ENCODE measurements at regions not wholly inside any gene's neighbourhood (a gene's known extent, or its start where the extent isn't known, plus 50 kb on each side); places are given as distances from the start of the nearest gene placed in this dataset.
A peak's percentile ranks its signal among the peaks of the same experiment; 100 is the strongest.

DNA sequence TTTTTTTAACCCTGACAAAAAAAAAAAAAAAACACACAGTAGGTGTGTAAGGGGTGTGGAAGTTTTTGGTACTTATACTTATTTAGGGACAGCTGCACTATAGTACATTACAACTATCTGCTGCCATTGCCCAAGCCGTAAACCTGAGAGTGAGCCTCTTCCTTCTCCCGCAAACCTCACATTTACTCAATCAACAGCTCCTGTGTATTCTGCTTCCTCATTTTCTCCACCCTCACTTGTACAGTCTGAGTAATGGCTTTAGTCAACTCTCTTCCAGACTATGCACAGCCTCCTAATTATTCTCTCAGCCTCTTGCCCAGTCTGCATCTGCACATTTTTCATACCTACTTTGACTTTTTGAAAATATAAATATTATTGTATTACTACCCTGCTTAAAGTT is 362.0 kb downstream of the ADAM29 start:
- TF ChIP-seq, protein P1, sequence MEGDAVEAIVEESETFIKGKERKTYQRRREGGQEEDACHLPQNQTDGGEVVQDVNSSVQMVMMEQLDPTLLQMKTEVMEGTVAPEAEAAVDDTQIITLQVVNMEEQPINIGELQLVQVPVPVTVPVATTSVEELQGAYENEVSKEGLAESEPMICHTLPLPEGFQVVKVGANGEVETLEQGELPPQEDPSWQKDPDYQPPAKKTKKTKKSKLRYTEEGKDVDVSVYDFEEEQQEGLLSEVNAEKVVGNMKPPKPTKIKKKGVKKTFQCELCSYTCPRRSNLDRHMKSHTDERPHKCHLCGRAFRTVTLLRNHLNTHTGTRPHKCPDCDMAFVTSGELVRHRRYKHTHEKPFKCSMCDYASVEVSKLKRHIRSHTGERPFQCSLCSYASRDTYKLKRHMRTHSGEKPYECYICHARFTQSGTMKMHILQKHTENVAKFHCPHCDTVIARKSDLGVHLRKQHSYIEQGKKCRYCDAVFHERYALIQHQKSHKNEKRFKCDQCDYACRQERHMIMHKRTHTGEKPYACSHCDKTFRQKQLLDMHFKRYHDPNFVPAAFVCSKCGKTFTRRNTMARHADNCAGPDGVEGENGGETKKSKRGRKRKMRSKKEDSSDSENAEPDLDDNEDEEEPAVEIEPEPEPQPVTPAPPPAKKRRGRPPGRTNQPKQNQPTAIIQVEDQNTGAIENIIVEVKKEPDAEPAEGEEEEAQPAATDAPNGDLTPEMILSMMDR (IDR thresholded peaks at IDR 0.05; ENCODE audit: unreplicated experiment), result no peak
- Mint-ChIP-seq H3K27ac (ENCODE audit: low read depth, unreplicated experiment) (no peak overlapping the region), H3K4me1 (ENCODE audit: insufficient read depth, unreplicated experiment) (no peaks in the 10 kb centered on the region), H3K36me3 (ENCODE audit: insufficient read depth, unreplicated experiment) (no peaks in the 10 kb centered on the region), H3K27me3 (ENCODE audit: insufficient read depth, unreplicated experiment) (no peaks in the 10 kb centered on the region), H3K9me3 (ENCODE audit: unreplicated experiment) (no peaks in the 10 kb centered on the region), H3K4me3 (ENCODE audit: unreplicated experiment) (no peak overlapping the region)
- no TSS peak for BruUV-seq (replicated peaks)
- intact Hi-C loops (cut with micrococcal nuclease), result loop anchor here (10.0 kb wide), 1 partner anchor 255 kb away; no protein-coding TSS in a partner anchor
- no peak for DNase-seq (ENCODE audit: unreplicated experiment)
- POLR2A ChIA-PET, result no interaction called here
- CTCF ChIA-PET, result no interaction called here

DNA sequence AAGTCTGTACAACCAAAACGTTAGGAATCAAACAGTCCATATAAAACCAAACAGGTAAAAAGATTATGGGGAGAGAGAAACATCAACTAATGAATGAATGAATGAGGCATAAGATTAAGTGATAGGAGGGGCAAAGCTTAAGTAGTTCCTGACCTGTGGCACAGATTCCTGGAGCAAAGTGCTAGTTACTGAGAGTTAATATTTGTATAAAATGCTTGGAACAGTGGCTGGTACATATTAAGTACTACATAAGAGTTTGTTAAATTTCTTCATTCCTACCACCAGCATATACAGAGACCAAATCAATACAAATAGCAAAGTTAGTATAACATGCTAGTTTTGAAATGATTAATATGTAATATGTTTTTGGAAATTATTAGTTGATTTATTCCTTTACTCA is 363.7 kb downstream of the ADAM29 start:
- Mint-ChIP-seq H3K4me3 (ENCODE audit: unreplicated experiment) (no peak overlapping the region), H3K27me3 (ENCODE audit: insufficient read depth, unreplicated experiment) (no peaks in the 10 kb centered on the region), H3K9me3 (ENCODE audit: unreplicated experiment) (no peaks in the 10 kb centered on the region), H3K4me1 (ENCODE audit: insufficient read depth, unreplicated experiment) (no peaks in the 10 kb centered on the region), H3K27ac (ENCODE audit: low read depth, unreplicated experiment) (no peak overlapping the region), H3K36me3 (ENCODE audit: insufficient read depth, unreplicated experiment) (no peaks in the 10 kb centered on the region)
- TF ChIP-seq, protein P1 (IDR thresholded peaks at IDR 0.05; ENCODE audit: unreplicated experiment), result no peak
- ChIA-PET POLR2A (no interaction called here), CTCF (interaction anchor here (1.2 kb wide), 1 partner anchor 609 kb away, joined by 3 read pairs; no protein-coding TSS in a partner anchor)
- BruUV-seq (replicated peaks), result no TSS peak
- intact Hi-C loops (cut with micrococcal nuclease), result loop anchor here (10.0 kb wide), 1 partner anchor 253 kb away; no protein-coding TSS in a partner anchor
- DNase-seq (ENCODE audit: unreplicated experiment), result no peak

DNA sequence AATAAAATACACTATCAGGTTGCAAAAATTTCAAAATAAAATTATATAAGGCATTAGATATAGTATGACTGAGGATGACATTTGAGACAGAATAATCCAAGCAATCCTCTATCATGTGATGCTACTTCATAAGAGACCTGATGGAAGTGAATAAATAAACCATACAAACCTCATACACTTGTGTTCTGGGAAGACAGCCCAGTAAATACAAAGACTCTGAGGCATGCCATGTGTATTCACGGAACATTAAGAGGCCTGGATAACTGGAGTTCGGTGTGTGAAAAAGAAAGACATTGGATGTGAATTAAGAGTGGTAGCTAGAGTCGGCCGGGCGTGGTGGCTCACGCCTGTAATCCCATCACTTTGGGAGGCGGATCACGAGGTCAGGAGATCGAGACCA is 364.2 kb downstream of the ADAM29 start:
- TF ChIP-seq, protein P1 (IDR thresholded peaks at IDR 0.05; ENCODE audit: unreplicated experiment), result no peak
- no peak overlapping the region for H3K27ac Mint-ChIP-seq (ENCODE audit: low read depth, unreplicated experiment)
- CTCF ChIA-PET, result interaction anchor here (0.7 to 1.2 kb wide), 2 partner anchors 17 to 609 kb away, joined by 3 read pairs; no protein-coding TSS in a partner anchor
- POLR2A ChIA-PET, result interaction anchor here (0.7 kb wide), 1 partner anchor 195 kb away, joined by 3 read pairs; no protein-coding TSS in a partner anchor
- H3K27me3 Mint-ChIP-seq (ENCODE audit: insufficient read depth, unreplicated experiment), result no peaks in the 10 kb centered on the region
- no peaks in the 10 kb centered on the region for H3K9me3 Mint-ChIP-seq (ENCODE audit: unreplicated experiment)
- DNase-seq (ENCODE audit: unreplicated experiment), result no peak
- intact Hi-C loops (cut with micrococcal nuclease), result loop anchor here (10.0 kb wide), 1 partner anchor 252 kb away; no protein-coding TSS in a partner anchor
- no TSS peak for BruUV-seq (replicated peaks)
- H3K4me3 Mint-ChIP-seq (ENCODE audit: unreplicated experiment), result no peak overlapping the region
- no peaks in the 10 kb centered on the region for H3K36me3 Mint-ChIP-seq (ENCODE audit: insufficient read depth, unreplicated experiment)
- no peaks in the 10 kb centered on the region for H3K4me1 Mint-ChIP-seq (ENCODE audit: insufficient read depth, unreplicated experiment)

DNA sequence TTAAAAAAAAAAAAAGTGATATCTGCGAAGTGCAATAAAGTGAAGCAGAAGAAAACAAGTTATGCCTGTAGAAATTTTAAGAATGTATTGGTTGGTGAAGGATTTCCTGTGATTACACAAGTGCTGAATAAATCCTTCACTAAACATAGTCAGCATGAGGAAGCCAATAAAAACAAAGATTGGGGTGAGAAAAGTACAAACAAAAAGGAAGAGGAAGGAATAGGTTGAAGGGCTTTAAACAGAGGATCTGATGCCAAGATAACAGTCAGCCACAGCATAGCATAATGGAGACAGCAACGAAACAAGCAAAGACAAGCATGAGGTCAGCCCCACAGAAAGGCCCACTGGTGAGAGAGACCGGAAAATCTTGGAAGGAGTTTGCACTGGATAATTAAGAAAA is 372.2 kb downstream of the ADAM29 start:
- Mint-ChIP-seq H3K4me3 (ENCODE audit: unreplicated experiment) (no peak overlapping the region), H3K27ac (ENCODE audit: low read depth, unreplicated experiment) (no peak overlapping the region), H3K36me3 (ENCODE audit: insufficient read depth, unreplicated experiment) (no peaks in the 10 kb centered on the region), H3K9me3 (ENCODE audit: unreplicated experiment) (peaks cover 13% of the 10 kb centered on the region), H3K4me1 (ENCODE audit: insufficient read depth, unreplicated experiment) (peaks cover 6% of the 10 kb centered on the region), H3K27me3 (ENCODE audit: insufficient read depth, unreplicated experiment) (no peaks in the 10 kb centered on the region)
- TF ChIP-seq, protein P1 (IDR thresholded peaks at IDR 0.05; ENCODE audit: unreplicated experiment), result no peak
- DNase-seq (ENCODE audit: unreplicated experiment), result peak; percentile 30
- ChIA-PET CTCF (no interaction called here), POLR2A (no interaction called here)
- BruUV-seq (replicated peaks), result no TSS peak
- intact Hi-C loops (cut with micrococcal nuclease), result no loop called here
